ENCODE measurements at regions not wholly inside any gene's neighbourhood (a gene's known extent, or its start where the extent isn't known, plus 50 kb on each side); places are given as distances from the start of the nearest gene placed in this dataset.

- H3K27me3 ChIP-seq (ENCODE audit: control insufficient read depth in 1 of 2, insufficient read depth in 2 of 2, low read length in 2 of 2), result no peaks in the 10 kb centered on the region
- no peaks in the 10 kb centered on the region for H3K4me1 ChIP-seq (ENCODE audit: insufficient read depth, low read length)
- no peak overlapping the region for H3K27ac ChIP-seq (ENCODE audit: low read depth, low read length)
- no peak overlapping the region for H3K4me3 ChIP-seq (ENCODE audit: low read depth in 1 of 2, low read length in 2 of 2)
- H3K9me3 ChIP-seq (ENCODE audit: low read length), result no peaks in the 10 kb centered on the region
- no peaks in the 10 kb centered on the region for H3K36me3 ChIP-seq (ENCODE audit: insufficient read depth, low read length)
- H3K9ac ChIP-seq (ENCODE audit: low read length), result no peak overlapping the region
Observed at GRCh38 chr3:94716326-94717018, 653.6 kb downstream of the NSUN3 start.

DNA sequence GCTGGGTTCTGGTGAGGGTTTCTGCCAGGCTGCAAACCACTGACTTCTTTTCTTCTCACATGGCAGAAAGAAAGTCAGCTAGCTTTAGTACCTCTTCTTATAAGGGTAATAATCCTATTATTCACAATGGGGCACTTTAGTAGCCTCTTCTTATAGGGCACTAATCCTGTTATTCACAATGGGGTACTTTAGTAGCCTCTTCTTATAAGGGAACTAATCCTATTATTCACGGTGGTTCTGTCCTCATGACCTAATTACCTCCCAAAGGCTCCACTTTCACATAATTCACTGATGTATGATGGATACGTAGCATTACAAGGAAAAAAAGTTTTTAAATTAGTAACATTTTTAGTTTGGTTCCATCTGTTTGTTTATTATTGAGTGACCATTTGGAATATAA, 671.3 kb downstream of the NSUN3 start:
- H3K9me3 ChIP-seq (ENCODE audit: low read length), result no peaks in the 10 kb centered on the region
- H3K4me3 ChIP-seq (ENCODE audit: low read depth in 1 of 2, low read length in 2 of 2), result no peak overlapping the region
- no peaks in the 10 kb centered on the region for H3K36me3 ChIP-seq (ENCODE audit: insufficient read depth, low read length)
- H3K27ac ChIP-seq (ENCODE audit: low read depth, low read length), result no peak overlapping the region
- peaks cover 4% of the 10 kb centered on the region for H3K4me1 ChIP-seq (ENCODE audit: insufficient read depth, low read length)
- H3K27me3 ChIP-seq (ENCODE audit: control insufficient read depth in 1 of 2, insufficient read depth in 2 of 2, low read length in 2 of 2), result no peaks in the 10 kb centered on the region
- no peak overlapping the region for H3K9ac ChIP-seq (ENCODE audit: low read length)

- no peak overlapping the region for H3K4me3 ChIP-seq (ENCODE audit: low read depth in 1 of 2, low read length in 2 of 2)
- peaks cover 4% of the 10 kb centered on the region for H3K4me1 ChIP-seq (ENCODE audit: insufficient read depth, low read length)
Observed at GRCh38 chr3:94735354-94735753, 672.5 kb downstream of the NSUN3 start.

GRCh38 chr3:94737116-94737515, 674.3 kb downstream of the NSUN3 start:
- no peak overlapping the region for H3K9ac ChIP-seq (ENCODE audit: low read length)
- H3K27me3 ChIP-seq (ENCODE audit: control insufficient read depth in 1 of 2, insufficient read depth in 2 of 2, low read length in 2 of 2), result no peaks in the 10 kb centered on the region
- H3K36me3 ChIP-seq (ENCODE audit: insufficient read depth, low read length), result no peaks in the 10 kb centered on the region
- H3K4me1 ChIP-seq (ENCODE audit: insufficient read depth, low read length), result peaks cover 4% of the 10 kb centered on the region
- H3K4me3 ChIP-seq (ENCODE audit: low read depth in 1 of 2, low read length in 2 of 2), result no peak overlapping the region
- no peak overlapping the region for H3K27ac ChIP-seq (ENCODE audit: low read depth, low read length)
- H3K9me3 ChIP-seq (ENCODE audit: low read length), result no peaks in the 10 kb centered on the region

More at GRCh38 chr3:94735354-94735753, 672.5 kb downstream of the NSUN3 start:
- no peaks in the 10 kb centered on the region for H3K27me3 ChIP-seq (ENCODE audit: control insufficient read depth in 1 of 2, insufficient read depth in 2 of 2, low read length in 2 of 2)
- H3K9ac ChIP-seq (ENCODE audit: low read length), result no peak overlapping the region
- no peaks in the 10 kb centered on the region for H3K9me3 ChIP-seq (ENCODE audit: low read length)
- no peak overlapping the region for H3K27ac ChIP-seq (ENCODE audit: low read depth, low read length)
- H3K36me3 ChIP-seq (ENCODE audit: insufficient read depth, low read length), result no peaks in the 10 kb centered on the region

DNA sequence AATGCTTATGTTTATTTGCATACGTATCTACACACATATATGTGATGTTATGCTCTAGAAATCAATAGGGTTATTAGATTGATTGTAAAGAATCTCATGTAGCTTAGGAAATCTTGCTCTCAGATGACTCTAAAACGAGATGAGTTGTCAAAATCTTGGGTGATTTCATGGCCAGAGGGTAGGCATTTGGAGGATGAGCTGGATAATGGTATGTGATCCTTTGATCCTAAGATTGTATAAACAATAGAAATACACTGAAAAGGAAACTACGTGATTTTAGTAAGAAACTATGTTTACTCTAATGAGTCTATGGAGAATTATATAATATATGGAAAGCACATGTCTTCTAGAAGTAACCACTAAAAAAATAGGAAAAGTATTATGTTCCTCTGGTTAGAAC, 676.6 kb downstream of the NSUN3 start:
- Histone ChIP-seq H3K4me3 (ENCODE audit: low read depth in 1 of 2, low read length in 2 of 2) (no peak overlapping the region), H3K36me3 (ENCODE audit: insufficient read depth, low read length) (no peaks in the 10 kb centered on the region), H3K4me1 (ENCODE audit: insufficient read depth, low read length) (no peaks in the 10 kb centered on the region), H3K9me3 (ENCODE audit: low read length) (no peaks in the 10 kb centered on the region), H3K9ac (ENCODE audit: low read length) (no peak overlapping the region), H3K27me3 (ENCODE audit: control insufficient read depth in 1 of 2, insufficient read depth in 2 of 2, low read length in 2 of 2) (no peaks in the 10 kb centered on the region), H3K27ac (ENCODE audit: low read depth, low read length) (no peak overlapping the region)

DNA sequence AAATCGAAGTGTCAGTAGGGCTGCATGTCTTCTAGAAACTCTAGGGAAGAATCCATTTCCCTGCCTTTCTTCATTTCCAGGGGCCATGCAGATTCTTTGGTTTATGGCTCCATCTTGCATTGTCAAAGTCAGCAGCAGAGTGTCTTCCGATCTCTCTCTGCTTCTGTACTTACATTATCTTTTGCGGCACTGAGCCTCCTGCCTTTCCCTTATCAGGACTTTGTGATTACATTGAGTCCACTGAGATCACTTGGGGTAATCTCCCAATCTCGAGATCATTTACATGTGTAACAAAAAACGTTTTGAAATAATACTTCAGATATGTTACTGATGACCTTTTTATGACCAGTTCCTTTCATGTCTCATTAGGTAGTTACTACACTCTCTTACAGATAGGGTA, 695.9 kb downstream of the NSUN3 start:
- H3K9ac ChIP-seq (ENCODE audit: low read length), result no peak overlapping the region
- H3K36me3 ChIP-seq (ENCODE audit: insufficient read depth, low read length), result no peaks in the 10 kb centered on the region
- H3K4me1 ChIP-seq (ENCODE audit: insufficient read depth, low read length), result no peaks in the 10 kb centered on the region
- no peak overlapping the region for H3K4me3 ChIP-seq (ENCODE audit: low read depth in 1 of 2, low read length in 2 of 2)
- H3K27ac ChIP-seq (ENCODE audit: low read depth, low read length), result no peak overlapping the region
- no peaks in the 10 kb centered on the region for H3K27me3 ChIP-seq (ENCODE audit: control insufficient read depth in 1 of 2, insufficient read depth in 2 of 2, low read length in 2 of 2)
- H3K9me3 ChIP-seq (ENCODE audit: low read length), result no peaks in the 10 kb centered on the region

DNA sequence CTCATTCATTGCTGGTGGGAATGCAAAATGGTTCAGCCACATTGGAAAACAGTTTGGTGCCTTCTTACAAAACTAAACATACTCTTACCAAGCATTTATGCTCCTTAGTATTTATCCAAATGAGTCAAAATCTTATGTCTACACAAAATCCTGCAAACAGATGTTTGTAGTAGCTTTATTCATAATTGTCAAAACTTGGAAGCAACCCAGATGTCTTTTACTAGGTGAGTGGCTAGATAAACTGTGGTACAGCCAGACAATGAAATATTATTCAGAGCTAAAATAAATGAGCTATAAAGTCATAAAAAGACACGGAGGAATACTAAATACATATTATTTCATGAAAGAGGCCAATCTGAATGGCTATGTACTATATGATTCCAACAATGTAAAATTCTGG, 709.5 kb downstream of the NSUN3 start:
- H3K4me1 ChIP-seq (ENCODE audit: insufficient read depth, low read length), result no peaks in the 10 kb centered on the region
- H3K9ac ChIP-seq (ENCODE audit: low read length), result no peak overlapping the region
- no peak overlapping the region for H3K27ac ChIP-seq (ENCODE audit: low read depth, low read length)
- H3K4me3 ChIP-seq (ENCODE audit: low read depth in 1 of 2, low read length in 2 of 2), result no peak overlapping the region
- no peaks in the 10 kb centered on the region for H3K27me3 ChIP-seq (ENCODE audit: control insufficient read depth in 1 of 2, insufficient read depth in 2 of 2, low read length in 2 of 2)
- H3K9me3 ChIP-seq (ENCODE audit: low read length), result no peaks in the 10 kb centered on the region
- no peaks in the 10 kb centered on the region for H3K36me3 ChIP-seq (ENCODE audit: insufficient read depth, low read length)

DNA sequence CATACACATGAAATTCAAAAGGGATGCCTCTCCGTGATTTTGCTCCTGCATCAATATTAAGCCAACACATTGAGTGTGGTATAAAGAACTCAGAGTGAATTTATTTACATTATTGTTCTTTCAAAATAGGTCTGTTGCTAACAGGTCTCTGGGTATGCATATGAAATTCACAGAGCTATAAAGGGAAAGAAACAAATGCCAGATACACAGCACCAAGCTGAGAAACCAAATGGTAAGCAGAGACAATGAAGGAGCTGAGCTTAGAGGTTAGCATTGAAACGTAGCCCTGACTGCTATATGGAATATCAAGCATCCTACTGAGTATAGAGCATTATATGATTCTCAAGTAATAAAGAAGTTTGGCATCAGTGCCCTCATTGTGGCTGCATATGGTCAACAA, 712.9 kb downstream of the NSUN3 start:
- H3K36me3 ChIP-seq (ENCODE audit: insufficient read depth, low read length), result no peaks in the 10 kb centered on the region
- H3K27me3 ChIP-seq (ENCODE audit: control insufficient read depth in 1 of 2, insufficient read depth in 2 of 2, low read length in 2 of 2), result no peaks in the 10 kb centered on the region
- no peaks in the 10 kb centered on the region for H3K9me3 ChIP-seq (ENCODE audit: low read length)
- no peaks in the 10 kb centered on the region for H3K4me1 ChIP-seq (ENCODE audit: insufficient read depth, low read length)
- no peak overlapping the region for H3K9ac ChIP-seq (ENCODE audit: low read length)
- H3K4me3 ChIP-seq (ENCODE audit: low read depth in 1 of 2, low read length in 2 of 2), result no peak overlapping the region
- H3K27ac ChIP-seq (ENCODE audit: low read depth, low read length), result no peak overlapping the region

DNA sequence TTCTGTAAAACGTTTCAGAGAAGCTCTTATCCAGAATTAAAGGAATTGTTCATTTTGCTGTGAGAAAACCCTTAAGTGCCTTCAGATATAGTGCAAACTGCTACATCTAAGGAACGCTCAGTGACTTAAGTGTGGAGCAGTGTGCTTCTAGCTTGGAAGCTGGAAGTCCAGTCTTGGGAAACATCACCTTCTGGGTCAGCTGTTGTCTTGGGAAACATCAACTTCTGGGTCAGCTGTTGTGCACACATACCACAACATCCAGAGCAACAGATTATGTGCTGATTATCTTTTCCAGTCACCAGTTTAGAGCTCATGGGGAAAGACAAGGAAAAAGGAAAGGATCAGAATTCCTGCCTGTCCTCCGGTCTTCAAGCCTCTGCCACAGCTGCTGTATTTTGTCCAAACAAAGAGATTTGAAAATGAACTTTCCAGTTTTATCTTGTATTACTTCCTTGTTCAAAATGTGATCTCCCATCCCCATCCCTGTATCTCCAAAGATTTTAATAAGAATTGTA, 713.6 kb downstream of the NSUN3 start:
- Histone ChIP-seq H3K4me1 (ENCODE audit: insufficient read depth, low read length) (no peaks in the 10 kb centered on the region), H3K27ac (ENCODE audit: low read depth, low read length) (no peak overlapping the region), H3K4me3 (ENCODE audit: low read depth in 1 of 2, low read length in 2 of 2) (no peak overlapping the region), H3K9me3 (ENCODE audit: low read length) (no peaks in the 10 kb centered on the region), H3K36me3 (ENCODE audit: insufficient read depth, low read length) (no peaks in the 10 kb centered on the region), H3K27me3 (ENCODE audit: control insufficient read depth in 1 of 2, insufficient read depth in 2 of 2, low read length in 2 of 2) (no peaks in the 10 kb centered on the region), H3K9ac (ENCODE audit: low read length) (no peak overlapping the region)

GRCh38 chr3:94778289-94778688, 715.4 kb downstream of the NSUN3 start:
- no peak overlapping the region for H3K4me3 ChIP-seq (ENCODE audit: low read depth in 1 of 2, low read length in 2 of 2)
- H3K27me3 ChIP-seq (ENCODE audit: control insufficient read depth in 1 of 2, insufficient read depth in 2 of 2, low read length in 2 of 2), result no peaks in the 10 kb centered on the region
- H3K27ac ChIP-seq (ENCODE audit: low read depth, low read length), result no peak overlapping the region
- no peaks in the 10 kb centered on the region for H3K4me1 ChIP-seq (ENCODE audit: insufficient read depth, low read length)
- no peaks in the 10 kb centered on the region for H3K9me3 ChIP-seq (ENCODE audit: low read length)
- no peaks in the 10 kb centered on the region for H3K36me3 ChIP-seq (ENCODE audit: insufficient read depth, low read length)
- H3K9ac ChIP-seq (ENCODE audit: low read length), result no peak overlapping the region

DNA sequence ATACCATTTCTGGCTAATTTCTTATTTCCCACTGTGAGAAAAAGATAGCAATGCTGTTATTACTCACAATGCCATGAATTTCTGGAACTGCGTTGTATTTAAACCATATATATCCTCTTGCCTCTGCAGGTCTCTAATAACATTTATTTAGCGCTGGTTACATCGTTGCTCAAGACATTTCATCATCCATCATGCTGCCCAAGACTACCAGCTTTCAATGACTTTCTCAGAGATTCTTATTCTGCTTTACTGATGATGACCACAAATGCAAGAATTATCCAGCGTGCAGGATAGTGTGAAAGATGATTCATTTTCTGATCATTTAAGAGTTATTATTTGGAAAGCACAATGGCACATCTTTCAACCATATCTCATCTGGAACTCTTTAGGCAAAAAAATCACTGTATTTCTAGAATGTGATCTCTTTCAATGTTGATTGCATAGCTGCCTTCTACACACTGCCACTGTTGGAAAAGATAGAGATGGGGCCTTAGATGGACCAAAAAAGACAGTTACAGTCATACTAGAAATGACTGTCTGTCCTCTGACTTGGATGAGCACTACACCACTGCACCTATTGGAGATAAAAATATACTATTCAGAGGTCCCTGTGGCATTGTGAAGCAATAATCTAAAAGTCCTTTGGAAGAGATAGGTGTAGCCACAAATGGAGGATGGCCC, 716.1 kb downstream of the NSUN3 start:
- Histone ChIP-seq H3K27ac (ENCODE audit: low read depth, low read length) (no peak overlapping the region), H3K9ac (ENCODE audit: low read length) (no peak overlapping the region), H3K9me3 (ENCODE audit: low read length) (no peaks in the 10 kb centered on the region), H3K4me1 (ENCODE audit: insufficient read depth, low read length) (no peaks in the 10 kb centered on the region), H3K27me3 (ENCODE audit: control insufficient read depth in 1 of 2, insufficient read depth in 2 of 2, low read length in 2 of 2) (no peaks in the 10 kb centered on the region), H3K36me3 (ENCODE audit: insufficient read depth, low read length) (no peaks in the 10 kb centered on the region), H3K4me3 (ENCODE audit: low read depth in 1 of 2, low read length in 2 of 2) (no peak overlapping the region)

- Histone ChIP-seq H3K4me1 (ENCODE audit: insufficient read depth, low read length) (no peaks in the 10 kb centered on the region), H3K36me3 (ENCODE audit: insufficient read depth, low read length) (no peaks in the 10 kb centered on the region), H3K9me3 (ENCODE audit: low read length) (no peaks in the 10 kb centered on the region), H3K27ac (ENCODE audit: low read depth, low read length) (no peak overlapping the region), H3K9ac (ENCODE audit: low read length) (no peak overlapping the region), H3K27me3 (ENCODE audit: control insufficient read depth in 1 of 2, insufficient read depth in 2 of 2, low read length in 2 of 2) (no peaks in the 10 kb centered on the region), H3K4me3 (ENCODE audit: low read depth in 1 of 2, low read length in 2 of 2) (no peak overlapping the region)
Observed at GRCh38 chr3:94779699-94780098, 716.8 kb downstream of the NSUN3 start.

All from muscle layer of colon (tissue), 2 donors.